ENCODE measurements at regions not wholly inside any gene's neighbourhood (a gene's known extent, or its start where the extent isn't known, plus 50 kb on each side); places are given as distances from the start of the nearest gene placed in this dataset.

- TF ChIP-seq, protein P1, sequence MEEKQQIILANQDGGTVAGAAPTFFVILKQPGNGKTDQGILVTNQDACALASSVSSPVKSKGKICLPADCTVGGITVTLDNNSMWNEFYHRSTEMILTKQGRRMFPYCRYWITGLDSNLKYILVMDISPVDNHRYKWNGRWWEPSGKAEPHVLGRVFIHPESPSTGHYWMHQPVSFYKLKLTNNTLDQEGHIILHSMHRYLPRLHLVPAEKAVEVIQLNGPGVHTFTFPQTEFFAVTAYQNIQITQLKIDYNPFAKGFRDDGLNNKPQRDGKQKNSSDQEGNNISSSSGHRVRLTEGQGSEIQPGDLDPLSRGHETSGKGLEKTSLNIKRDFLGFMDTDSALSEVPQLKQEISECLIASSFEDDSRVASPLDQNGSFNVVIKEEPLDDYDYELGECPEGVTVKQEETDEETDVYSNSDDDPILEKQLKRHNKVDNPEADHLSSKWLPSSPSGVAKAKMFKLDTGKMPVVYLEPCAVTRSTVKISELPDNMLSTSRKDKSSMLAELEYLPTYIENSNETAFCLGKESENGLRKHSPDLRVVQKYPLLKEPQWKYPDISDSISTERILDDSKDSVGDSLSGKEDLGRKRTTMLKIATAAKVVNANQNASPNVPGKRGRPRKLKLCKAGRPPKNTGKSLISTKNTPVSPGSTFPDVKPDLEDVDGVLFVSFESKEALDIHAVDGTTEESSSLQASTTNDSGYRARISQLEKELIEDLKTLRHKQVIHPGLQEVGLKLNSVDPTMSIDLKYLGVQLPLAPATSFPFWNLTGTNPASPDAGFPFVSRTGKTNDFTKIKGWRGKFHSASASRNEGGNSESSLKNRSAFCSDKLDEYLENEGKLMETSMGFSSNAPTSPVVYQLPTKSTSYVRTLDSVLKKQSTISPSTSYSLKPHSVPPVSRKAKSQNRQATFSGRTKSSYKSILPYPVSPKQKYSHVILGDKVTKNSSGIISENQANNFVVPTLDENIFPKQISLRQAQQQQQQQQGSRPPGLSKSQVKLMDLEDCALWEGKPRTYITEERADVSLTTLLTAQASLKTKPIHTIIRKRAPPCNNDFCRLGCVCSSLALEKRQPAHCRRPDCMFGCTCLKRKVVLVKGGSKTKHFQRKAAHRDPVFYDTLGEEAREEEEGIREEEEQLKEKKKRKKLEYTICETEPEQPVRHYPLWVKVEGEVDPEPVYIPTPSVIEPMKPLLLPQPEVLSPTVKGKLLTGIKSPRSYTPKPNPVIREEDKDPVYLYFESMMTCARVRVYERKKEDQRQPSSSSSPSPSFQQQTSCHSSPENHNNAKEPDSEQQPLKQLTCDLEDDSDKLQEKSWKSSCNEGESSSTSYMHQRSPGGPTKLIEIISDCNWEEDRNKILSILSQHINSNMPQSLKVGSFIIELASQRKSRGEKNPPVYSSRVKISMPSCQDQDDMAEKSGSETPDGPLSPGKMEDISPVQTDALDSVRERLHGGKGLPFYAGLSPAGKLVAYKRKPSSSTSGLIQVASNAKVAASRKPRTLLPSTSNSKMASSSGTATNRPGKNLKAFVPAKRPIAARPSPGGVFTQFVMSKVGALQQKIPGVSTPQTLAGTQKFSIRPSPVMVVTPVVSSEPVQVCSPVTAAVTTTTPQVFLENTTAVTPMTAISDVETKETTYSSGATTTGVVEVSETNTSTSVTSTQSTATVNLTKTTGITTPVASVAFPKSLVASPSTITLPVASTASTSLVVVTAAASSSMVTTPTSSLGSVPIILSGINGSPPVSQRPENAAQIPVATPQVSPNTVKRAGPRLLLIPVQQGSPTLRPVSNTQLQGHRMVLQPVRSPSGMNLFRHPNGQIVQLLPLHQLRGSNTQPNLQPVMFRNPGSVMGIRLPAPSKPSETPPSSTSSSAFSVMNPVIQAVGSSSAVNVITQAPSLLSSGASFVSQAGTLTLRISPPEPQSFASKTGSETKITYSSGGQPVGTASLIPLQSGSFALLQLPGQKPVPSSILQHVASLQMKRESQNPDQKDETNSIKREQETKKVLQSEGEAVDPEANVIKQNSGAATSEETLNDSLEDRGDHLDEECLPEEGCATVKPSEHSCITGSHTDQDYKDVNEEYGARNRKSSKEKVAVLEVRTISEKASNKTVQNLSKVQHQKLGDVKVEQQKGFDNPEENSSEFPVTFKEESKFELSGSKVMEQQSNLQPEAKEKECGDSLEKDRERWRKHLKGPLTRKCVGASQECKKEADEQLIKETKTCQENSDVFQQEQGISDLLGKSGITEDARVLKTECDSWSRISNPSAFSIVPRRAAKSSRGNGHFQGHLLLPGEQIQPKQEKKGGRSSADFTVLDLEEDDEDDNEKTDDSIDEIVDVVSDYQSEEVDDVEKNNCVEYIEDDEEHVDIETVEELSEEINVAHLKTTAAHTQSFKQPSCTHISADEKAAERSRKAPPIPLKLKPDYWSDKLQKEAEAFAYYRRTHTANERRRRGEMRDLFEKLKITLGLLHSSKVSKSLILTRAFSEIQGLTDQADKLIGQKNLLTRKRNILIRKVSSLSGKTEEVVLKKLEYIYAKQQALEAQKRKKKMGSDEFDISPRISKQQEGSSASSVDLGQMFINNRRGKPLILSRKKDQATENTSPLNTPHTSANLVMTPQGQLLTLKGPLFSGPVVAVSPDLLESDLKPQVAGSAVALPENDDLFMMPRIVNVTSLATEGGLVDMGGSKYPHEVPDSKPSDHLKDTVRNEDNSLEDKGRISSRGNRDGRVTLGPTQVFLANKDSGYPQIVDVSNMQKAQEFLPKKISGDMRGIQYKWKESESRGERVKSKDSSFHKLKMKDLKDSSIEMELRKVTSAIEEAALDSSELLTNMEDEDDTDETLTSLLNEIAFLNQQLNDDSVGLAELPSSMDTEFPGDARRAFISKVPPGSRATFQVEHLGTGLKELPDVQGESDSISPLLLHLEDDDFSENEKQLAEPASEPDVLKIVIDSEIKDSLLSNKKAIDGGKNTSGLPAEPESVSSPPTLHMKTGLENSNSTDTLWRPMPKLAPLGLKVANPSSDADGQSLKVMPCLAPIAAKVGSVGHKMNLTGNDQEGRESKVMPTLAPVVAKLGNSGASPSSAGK (IDR thresholded peaks at IDR 0.05) = no peak
- no peak for TF ChIP-seq CBX1 (IDR thresholded peaks at IDR 0.05; ENCODE audit: low read depth)
- TF ChIP-seq IFI16 (CRISPR knock-in tag; IDR thresholded peaks at IDR 0.05) = no peak
These were observed 965.7 kb upstream of the GOT2 start (continued) for GRCh38 chr16:59699786-59700185.
